Frontal cortex (tissue), 3 donors: ENCODE measurements at regions not wholly inside any gene's neighbourhood (a gene's known extent, or its start where the extent isn't known, plus 50 kb on each side); places are given as distances from the start of the nearest gene placed in this dataset.
"Not testable (repeated sequence)": the region's sequence is repeated elsewhere in the genome, so short reads cannot be mapped to it uniquely, and the experiment has no call there.

Source experiments
- DNase-seq, 2 donors: peaks; one replicate each; pipeline ENCODE4 v3.0.0; 2012; ENCODE audit warnings: low spot score in 2 of 2
- FAIRE-seq: peaks from 2 replicates; lab custom pipeline; 2012; peaks lifted over from hg19 to GRCh38; lab: Jason Lieb, UNC
- donor health status: control.
- donor health status: control.
- donor health status: control.

- DNase-seq (no peak), FAIRE-seq (no peak)
Measured at GRCh38 chr14:59123531-59123930, 64.9 kb upstream of the DAAM1 start.

GRCh38 chr14:59123975-59124374, 64.5 kb upstream of the DAAM1 start:
- peak in 1 of 2 donors; percentile 12 for DNase-seq
- peak; percentile 50 for FAIRE-seq

GRCh38 chr14:59125156-59125555, 63.3 kb upstream of the DAAM1 start:
- FAIRE-seq (no peak), DNase-seq (no peak)

GRCh38 chr14:59126714-59127436, 61.6 kb upstream of the DAAM1 start:
- FAIRE-seq (peak; percentile 96), DNase-seq (peak; percentile 14 to 45)

GRCh38 chr14:59127437-59127732, 61.1 kb upstream of the DAAM1 start:
- no peak for FAIRE-seq
- DNase-seq = no peak

GRCh38 chr14:59130462-59130861, 58.0 kb upstream of the DAAM1 start:
- no peak for FAIRE-seq
- DNase-seq = no peak

GRCh38 chr14:59131938-59132795, 56.3 kb upstream of the DAAM1 start:
- FAIRE-seq (no peak), DNase-seq (no peak)

GRCh38 chr14:59132796-59133494, 55.5 kb upstream of the DAAM1 start:
- DNase-seq (no peak), FAIRE-seq (no peak)

- DNase-seq = no peak
- FAIRE-seq = no peak
Measured at GRCh38 chr14:59133709-59134108, 54.8 kb upstream of the DAAM1 start.

GRCh38 chr14:59134307-59134706, 54.2 kb upstream of the DAAM1 start:
- DNase-seq (no peak), FAIRE-seq (no peak)

- no peak for FAIRE-seq
- no peak for DNase-seq
Measured at GRCh38 chr14:59137256-59137655, 51.2 kb upstream of the DAAM1 start.

GRCh38 chr14:59138576-59138975, 49.9 kb upstream of the DAAM1 start:
- not testable (repeated sequence) for FAIRE-seq

More at GRCh38 chr14:59138576-59138975, 49.9 kb upstream of the DAAM1 start:
- DNase-seq = not testable (repeated sequence)
